ENCODE measurements at regions not wholly inside any gene's neighbourhood (a gene's known extent, or its start where the extent isn't known, plus 50 kb on each side); places are given as distances from the start of the nearest gene placed in this dataset.

DNA sequence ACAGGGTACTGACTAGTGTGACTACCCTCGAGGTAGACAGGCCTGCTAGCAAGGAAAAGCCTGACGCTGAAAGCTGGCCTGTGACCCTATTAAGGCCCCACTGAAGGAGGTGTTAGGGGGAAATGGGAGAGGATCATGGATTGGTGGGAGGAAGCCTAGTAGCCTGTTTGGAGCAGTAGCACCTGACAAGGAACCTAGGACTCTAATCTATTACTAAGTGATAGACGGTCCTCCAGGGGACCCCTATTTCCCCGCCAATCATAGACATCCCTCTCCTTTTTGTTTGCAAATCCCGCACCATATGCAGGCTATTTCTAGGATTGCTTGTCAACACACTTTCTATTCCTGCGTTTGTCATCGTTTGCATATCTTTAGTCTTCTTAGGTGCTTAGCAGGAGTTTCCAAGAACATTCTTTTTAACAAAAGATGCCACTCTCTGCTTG lies 1338.8 kb upstream of the MIR17HG start:
- H3K27ac ChIP-seq: no peak overlapping the region
- H3K4me2 ChIP-seq: peak overlapping the region; percentile 51
- POLR2A ChIA-PET: no interaction called here
- no peak overlapping the region for H3K4me3 ChIP-seq
- TF ChIP-seq SMC3 (IDR thresholded peaks at IDR 0.05) (no peak), RAD21 (conservative IDR thresholded peaks at IDR 0.05 in 1 of 2, IDR thresholded peaks at IDR 0.05 in 1 of 2) (no peak), CHD4 (IDR thresholded peaks at IDR 0.05; ENCODE audit: borderline replicate concordance) (no peak), NR3C1 (IDR thresholded peaks at IDR 0.05) (no peak), ESRRA (IDR thresholded peaks at IDR 0.05; ENCODE audit: borderline replicate concordance, low read length) (no peak), CBX2 (IDR thresholded peaks at IDR 0.05; ENCODE audit: borderline replicate concordance, low read depth) (no peak), MAFK (IDR thresholded peaks at IDR 0.05; ENCODE audit: partially characterized antibody) (no peak), RNF2 (IDR thresholded peaks at IDR 0.05; ENCODE audit: borderline replicate concordance, low read depth) (no peak), TP53 (CRISPR knock-in tag; IDR thresholded peaks at IDR 0.05) (no peak), KDM1A (IDR thresholded peaks at IDR 0.05; ENCODE audit: low read depth) (no peak), FOSB (CRISPR knock-in tag; IDR thresholded peaks at IDR 0.05) (no peak)
- TF ChIP-seq, protein P1, sequence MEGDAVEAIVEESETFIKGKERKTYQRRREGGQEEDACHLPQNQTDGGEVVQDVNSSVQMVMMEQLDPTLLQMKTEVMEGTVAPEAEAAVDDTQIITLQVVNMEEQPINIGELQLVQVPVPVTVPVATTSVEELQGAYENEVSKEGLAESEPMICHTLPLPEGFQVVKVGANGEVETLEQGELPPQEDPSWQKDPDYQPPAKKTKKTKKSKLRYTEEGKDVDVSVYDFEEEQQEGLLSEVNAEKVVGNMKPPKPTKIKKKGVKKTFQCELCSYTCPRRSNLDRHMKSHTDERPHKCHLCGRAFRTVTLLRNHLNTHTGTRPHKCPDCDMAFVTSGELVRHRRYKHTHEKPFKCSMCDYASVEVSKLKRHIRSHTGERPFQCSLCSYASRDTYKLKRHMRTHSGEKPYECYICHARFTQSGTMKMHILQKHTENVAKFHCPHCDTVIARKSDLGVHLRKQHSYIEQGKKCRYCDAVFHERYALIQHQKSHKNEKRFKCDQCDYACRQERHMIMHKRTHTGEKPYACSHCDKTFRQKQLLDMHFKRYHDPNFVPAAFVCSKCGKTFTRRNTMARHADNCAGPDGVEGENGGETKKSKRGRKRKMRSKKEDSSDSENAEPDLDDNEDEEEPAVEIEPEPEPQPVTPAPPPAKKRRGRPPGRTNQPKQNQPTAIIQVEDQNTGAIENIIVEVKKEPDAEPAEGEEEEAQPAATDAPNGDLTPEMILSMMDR (IDR thresholded peaks at IDR 0.05): no peak
- TF ChIP-seq, protein P2, sequence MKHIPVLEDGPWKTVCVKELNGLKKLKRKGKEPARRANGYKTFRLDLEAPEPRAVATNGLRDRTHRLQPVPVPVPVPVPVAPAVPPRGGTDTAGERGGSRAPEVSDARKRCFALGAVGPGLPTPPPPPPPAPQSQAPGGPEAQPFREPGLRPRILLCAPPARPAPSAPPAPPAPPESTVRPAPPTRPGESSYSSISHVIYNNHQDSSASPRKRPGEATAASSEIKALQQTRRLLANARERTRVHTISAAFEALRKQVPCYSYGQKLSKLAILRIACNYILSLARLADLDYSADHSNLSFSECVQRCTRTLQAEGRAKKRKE (CRISPR knock-in tag; IDR thresholded peaks at IDR 0.05; ENCODE audit: low read depth): no peak
- TF ChIP-seq, protein P3, sequence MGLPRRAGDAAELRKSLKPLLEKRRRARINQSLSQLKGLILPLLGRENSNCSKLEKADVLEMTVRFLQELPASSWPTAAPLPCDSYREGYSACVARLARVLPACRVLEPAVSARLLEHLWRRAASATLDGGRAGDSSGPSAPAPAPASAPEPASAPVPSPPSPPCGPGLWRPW (IDR thresholded peaks at IDR 0.05): no peak
- H3K9me3 ChIP-seq: no peaks in the 10 kb centered on the region
- FAIRE-seq (no peak), DNase-seq (ENCODE audit: low read depth in 1 of 2, low spot score in 1 of 2) (no peak), ATAC-seq (no peak)
- CTCF ChIA-PET: no interaction called here
- 81% methylated on average over 7 of the region's 7 CpGs for WGBS (ENCODE audit: missing lambda C conversion rate)
- H3K4me1 ChIP-seq: no peaks in the 10 kb centered on the region

DNA sequence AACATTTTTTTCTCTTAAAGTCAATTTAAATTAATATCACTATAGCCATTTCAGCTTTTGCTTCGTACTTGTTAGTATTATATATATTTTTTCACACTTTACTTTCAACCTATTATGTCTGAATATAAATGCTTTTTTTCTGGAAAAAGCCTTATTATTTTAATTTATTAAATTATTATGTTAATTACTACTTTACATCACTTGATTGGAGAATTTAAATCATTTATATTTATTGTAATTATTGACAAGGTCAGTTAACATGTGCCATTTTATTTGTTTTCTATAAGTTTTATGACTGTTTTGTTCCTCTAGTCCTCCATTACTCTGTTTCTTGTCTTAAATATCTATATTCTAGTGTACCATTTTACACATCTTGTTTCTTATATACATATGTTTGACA lies 1333.4 kb upstream of the MIR17HG start:
- Histone ChIP-seq H3K27ac (no peak overlapping the region), H3K9me3 (no peaks in the 10 kb centered on the region), H3K4me2 (no peak overlapping the region), H3K4me3 (no peak overlapping the region), H3K4me1 (no peaks in the 10 kb centered on the region)
- ChIA-PET CTCF (no interaction called here), POLR2A (no interaction called here)
- WGBS (ENCODE audit: missing lambda C conversion rate): 11% methylated on average over 1 of the region's 1 CpG
- DNase-seq (ENCODE audit: low read depth in 1 of 2, low spot score in 1 of 2) (no peak), ATAC-seq (no peak), FAIRE-seq (no peak)
- TF ChIP-seq, protein P1 (IDR thresholded peaks at IDR 0.05): no peak
- TF ChIP-seq, protein P4, sequence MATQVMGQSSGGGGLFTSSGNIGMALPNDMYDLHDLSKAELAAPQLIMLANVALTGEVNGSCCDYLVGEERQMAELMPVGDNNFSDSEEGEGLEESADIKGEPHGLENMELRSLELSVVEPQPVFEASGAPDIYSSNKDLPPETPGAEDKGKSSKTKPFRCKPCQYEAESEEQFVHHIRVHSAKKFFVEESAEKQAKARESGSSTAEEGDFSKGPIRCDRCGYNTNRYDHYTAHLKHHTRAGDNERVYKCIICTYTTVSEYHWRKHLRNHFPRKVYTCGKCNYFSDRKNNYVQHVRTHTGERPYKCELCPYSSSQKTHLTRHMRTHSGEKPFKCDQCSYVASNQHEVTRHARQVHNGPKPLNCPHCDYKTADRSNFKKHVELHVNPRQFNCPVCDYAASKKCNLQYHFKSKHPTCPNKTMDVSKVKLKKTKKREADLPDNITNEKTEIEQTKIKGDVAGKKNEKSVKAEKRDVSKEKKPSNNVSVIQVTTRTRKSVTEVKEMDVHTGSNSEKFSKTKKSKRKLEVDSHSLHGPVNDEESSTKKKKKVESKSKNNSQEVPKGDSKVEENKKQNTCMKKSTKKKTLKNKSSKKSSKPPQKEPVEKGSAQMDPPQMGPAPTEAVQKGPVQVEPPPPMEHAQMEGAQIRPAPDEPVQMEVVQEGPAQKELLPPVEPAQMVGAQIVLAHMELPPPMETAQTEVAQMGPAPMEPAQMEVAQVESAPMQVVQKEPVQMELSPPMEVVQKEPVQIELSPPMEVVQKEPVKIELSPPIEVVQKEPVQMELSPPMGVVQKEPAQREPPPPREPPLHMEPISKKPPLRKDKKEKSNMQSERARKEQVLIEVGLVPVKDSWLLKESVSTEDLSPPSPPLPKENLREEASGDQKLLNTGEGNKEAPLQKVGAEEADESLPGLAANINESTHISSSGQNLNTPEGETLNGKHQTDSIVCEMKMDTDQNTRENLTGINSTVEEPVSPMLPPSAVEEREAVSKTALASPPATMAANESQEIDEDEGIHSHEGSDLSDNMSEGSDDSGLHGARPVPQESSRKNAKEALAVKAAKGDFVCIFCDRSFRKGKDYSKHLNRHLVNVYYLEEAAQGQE (IDR thresholded peaks at IDR 0.05): no peak
- TF ChIP-seq ZSCAN20 (CRISPR knock-in tag; IDR thresholded peaks at IDR 0.05) (no peak), FOSL2 (IDR thresholded peaks at IDR 0.05) (no peak), FOSL2 (CRISPR knock-in tag; IDR thresholded peaks at IDR 0.05) (no peak), RCOR1 (IDR thresholded peaks at IDR 0.05; ENCODE audit: low read depth, low read length) (no peak), POLR2AphosphoS2 (conservative IDR thresholded peaks at IDR 0.05; ENCODE audit: low read length) (no peak), HDAC2 (IDR thresholded peaks at IDR 0.05) (no peak), EHF (CRISPR knock-in tag; IDR thresholded peaks at IDR 0.05) (no peak)
- TF ChIP-seq, protein P5, sequence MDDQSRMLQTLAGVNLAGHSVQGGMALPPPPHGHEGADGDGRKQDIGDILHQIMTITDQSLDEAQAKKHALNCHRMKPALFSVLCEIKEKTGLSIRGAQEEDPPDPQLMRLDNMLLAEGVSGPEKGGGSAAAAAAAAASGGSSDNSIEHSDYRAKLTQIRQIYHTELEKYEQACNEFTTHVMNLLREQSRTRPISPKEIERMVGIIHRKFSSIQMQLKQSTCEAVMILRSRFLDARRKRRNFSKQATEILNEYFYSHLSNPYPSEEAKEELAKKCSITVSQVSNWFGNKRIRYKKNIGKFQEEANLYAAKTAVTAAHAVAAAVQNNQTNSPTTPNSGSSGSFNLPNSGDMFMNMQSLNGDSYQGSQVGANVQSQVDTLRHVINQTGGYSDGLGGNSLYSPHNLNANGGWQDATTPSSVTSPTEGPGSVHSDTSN (IDR thresholded peaks at IDR 0.05): no peak
- TF ChIP-seq, protein P2 (CRISPR knock-in tag; IDR thresholded peaks at IDR 0.05; ENCODE audit: low read depth): no peak
- TF ChIP-seq, protein P3 (IDR thresholded peaks at IDR 0.05): no peak
